Hematopoietic multipotent progenitor cell treated with erythropoietin and hydrocortisone succinate and interleukin-3 and kit ligand, for 17 days (in vitro differentiated cells): ENCODE measurements at regions not wholly inside any gene's neighbourhood (a gene's known extent, or its start where the extent isn't known, plus 50 kb on each side); places are given as distances from the start of the nearest gene placed in this dataset.
"Not testable (repeated sequence)": the region's sequence is repeated elsewhere in the genome, so short reads cannot be mapped to it uniquely, and the experiment has no call there.

Experiments
- DNase-seq: peaks from one replicate; pipeline ENCODE4 v3.0.0-alpha.2; 2015; ENCODE audit warnings: low spot score

- DNase-seq: no peak
These were observed 166.3 kb downstream of the KIF26A start for GRCh38 chr14:104304451-104305351.

DNA sequence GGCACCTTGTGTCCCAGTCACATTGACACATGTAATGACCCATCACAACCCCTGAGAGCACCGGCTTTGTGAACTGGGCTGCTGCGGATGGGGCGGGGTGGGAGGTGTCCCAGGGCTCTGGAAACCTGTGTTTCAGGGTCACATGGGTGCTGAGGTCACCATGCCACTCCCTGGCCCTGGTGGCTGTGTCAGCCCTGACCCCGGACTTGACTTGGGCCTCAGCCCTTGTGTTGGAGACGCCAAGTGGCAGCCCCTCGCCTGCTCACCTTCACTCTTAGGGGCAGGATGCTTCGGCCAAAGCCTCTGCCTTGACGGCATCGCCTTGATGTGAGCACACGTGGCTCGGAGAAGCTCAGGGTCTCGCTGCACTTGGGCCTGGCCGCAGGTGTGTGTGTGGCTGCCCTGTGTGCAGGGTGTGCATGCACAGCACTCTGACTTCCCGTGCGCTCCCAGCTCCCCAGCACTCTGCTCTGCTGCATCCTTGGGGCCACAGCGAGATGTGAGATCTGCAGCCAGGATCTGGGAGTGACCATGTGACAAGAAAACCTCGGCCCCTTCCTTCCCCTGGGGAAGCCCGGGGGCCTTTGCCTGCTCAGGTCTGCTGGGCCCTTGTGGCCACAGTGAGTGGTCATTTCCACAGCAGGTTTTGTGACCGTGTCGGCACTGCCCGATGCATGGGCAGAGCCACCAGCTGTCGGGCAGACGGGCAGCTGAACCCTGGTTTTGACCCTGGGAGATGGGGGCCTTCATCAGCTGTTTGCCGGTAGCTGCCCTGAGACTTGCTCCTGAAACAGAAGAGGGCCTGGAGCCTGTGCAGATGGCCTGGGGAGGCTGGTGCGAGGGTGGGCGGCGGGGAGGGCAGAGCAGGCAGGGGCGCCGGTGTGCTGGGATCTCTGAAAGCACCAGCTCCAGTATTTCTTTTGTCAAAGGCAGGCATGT, 167.4 kb downstream of the KIF26A start:
- DNase-seq: no peak

GRCh38 chr14:104306450-104307040, 168.2 kb downstream of the KIF26A start:
- DNase-seq: no peak

- no peak for DNase-seq
These were observed 168.8 kb downstream of the KIF26A start for GRCh38 chr14:104307246-104307626.

DNA sequence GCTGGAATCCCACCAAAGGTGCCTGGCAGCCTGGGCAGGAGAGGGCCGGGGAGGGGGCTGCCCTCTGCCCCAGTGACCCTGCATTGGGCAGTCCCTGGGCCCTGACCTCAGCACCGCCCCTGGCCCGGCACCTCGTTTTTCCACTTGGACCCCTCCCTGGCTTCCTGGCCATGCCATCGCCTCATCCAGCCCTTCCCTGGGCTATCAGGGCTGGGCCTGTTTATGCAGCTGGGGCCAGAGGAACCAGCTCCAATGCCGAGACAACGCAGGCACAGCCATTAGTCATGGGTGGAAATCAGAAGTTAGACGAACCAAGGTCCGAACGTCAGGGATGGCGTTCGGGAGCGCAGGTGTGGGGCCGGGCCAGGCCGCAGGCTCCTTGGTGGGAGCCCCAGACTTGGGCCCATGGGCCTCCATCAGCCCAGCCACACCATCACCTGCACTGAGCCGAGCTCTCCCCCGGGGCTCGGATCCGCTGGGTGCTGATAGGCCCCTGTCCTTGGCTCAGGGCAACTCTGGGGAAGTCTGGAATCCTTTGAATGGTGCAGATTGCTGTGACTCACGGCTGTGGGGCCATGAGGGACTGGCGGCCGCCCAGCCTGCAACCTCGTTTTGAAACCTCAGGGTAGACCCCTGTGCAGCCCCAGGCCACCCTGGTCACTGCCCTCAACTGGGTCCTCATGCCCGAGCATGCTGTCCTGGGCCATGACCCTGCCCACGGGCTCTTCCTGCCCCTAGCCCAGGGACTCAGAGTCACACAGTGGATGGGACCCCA, 169.4 kb downstream of the KIF26A start:
- no peak for DNase-seq

- DNase-seq: not testable (repeated sequence)
These were observed 170.1 kb downstream of the KIF26A start for GRCh38 chr14:104308534-104308933.

GRCh38 chr14:104309657-104310369, 171.4 kb downstream of the KIF26A start:
- DNase-seq: no peak

- no peak for DNase-seq
These were observed 173.0 kb downstream of the KIF26A start for GRCh38 chr14:104311358-104311757.

GRCh38 chr14:104313674-104314073, 175.3 kb downstream of the KIF26A start:
- no peak for DNase-seq

- DNase-seq: no peak
These were observed 176.0 kb downstream of the KIF26A start for GRCh38 chr14:104314251-104314941.

GRCh38 chr14:104315169-104315568, 176.8 kb downstream of the KIF26A start:
- no peak for DNase-seq

- DNase-seq: no peak
These were observed 177.2 kb downstream of the KIF26A start for GRCh38 chr14:104315625-104316024.

DNA sequence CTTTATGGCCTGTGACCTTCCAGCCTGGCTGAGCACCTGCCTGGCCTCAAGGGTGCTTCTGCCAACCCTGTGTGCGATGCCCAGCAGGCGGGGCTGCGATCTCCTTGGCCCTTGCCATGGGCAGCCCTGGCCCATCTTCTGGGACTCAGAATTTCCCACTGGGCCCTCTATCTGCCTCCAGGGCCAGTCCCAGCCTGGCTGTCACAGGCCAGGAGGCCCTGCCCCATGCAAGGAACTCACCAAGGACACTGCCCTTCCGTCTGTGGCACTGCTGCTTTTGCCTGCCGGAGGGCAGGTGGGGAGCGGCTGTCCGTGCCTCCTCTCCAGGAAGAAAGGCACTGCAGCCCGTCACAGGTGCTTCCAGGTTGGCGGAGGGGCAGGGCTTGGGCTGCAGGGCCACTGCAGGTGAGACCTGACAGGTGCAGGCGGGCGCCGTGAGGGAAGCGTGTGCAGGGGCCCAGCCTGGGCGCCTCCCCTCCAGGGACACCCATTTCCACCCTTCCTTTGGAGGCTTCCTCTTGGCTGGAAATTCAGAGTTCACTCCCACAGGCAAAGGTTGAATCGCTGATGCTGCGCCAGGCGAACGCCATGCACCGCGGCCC, 177.8 kb downstream of the KIF26A start:
- DNase-seq: no peak

- no peak for DNase-seq
These were observed 178.5 kb downstream of the KIF26A start for GRCh38 chr14:104316723-104317491.

DNA sequence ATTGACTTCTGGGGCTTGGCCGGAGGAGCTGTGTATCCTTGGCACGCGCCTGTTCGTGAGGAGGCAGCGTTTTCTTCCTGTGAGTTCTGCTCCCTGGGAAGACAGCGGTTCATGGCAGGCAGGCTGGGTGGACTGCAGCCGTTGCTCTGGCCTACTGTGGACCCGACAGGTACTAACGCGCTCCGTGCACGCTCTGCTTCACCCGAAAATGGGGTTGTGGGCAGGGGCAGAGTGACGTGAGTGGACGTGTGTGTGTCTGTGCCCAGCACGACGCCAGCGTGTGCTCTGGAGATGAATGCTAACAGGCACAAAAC, 179.1 kb downstream of the KIF26A start:
- no peak for DNase-seq

- no peak for DNase-seq
These were observed 179.7 kb downstream of the KIF26A start for GRCh38 chr14:104317975-104318557.

GRCh38 chr14:104318558-104319490, 180.4 kb downstream of the KIF26A start:
- DNase-seq: no peak
